ENCODE measurements at regions not wholly inside any gene's neighbourhood (a gene's known extent, or its start where the extent isn't known, plus 50 kb on each side); places are given as distances from the start of the nearest gene placed in this dataset.

- intact Hi-C loops (cut with micrococcal nuclease): no loop called here
- Histone ChIP-seq H3K36me3 (no peaks in the 10 kb centered on the region), H3K9me3 (replicated peaks) (no peaks in the 10 kb centered on the region), H3K27ac (replicated peaks) (no peak overlapping the region), H3K4me3 (no peak overlapping the region), H3K4me1 (no peaks in the 10 kb centered on the region), H3K27me3 (ENCODE audit: low read depth) (no peaks in the 10 kb centered on the region)
- no peak for DNase-seq
- TF ChIP-seq CTCF (IDR thresholded peaks at IDR 0.05; ENCODE audit: borderline replicate concordance): no peak
These were observed 60.3 kb upstream of the ZNF648 start for GRCh38 chr1:182121787-182122186.

- DNase-seq: peak; percentile 31
- H3K4me3 ChIP-seq: no peak overlapping the region
- H3K27ac ChIP-seq (replicated peaks): peak overlapping the region; percentile 52
- intact Hi-C loops (cut with micrococcal nuclease): no loop called here
- no peaks in the 10 kb centered on the region for H3K9me3 ChIP-seq (replicated peaks)
- H3K27me3 ChIP-seq (ENCODE audit: low read depth): peaks cover 9% of the 10 kb centered on the region
- no peak for TF ChIP-seq CTCF (IDR thresholded peaks at IDR 0.05; ENCODE audit: borderline replicate concordance)
- no peaks in the 10 kb centered on the region for H3K4me1 ChIP-seq
- no peaks in the 10 kb centered on the region for H3K36me3 ChIP-seq
These were observed 59.1 kb upstream of the ZNF648 start for GRCh38 chr1:182120411-182121258.

- intact Hi-C loops (cut with micrococcal nuclease): no loop called here
- H3K27ac ChIP-seq (replicated peaks): no peak overlapping the region
- no peaks in the 10 kb centered on the region for H3K36me3 ChIP-seq
- H3K9me3 ChIP-seq (replicated peaks): no peaks in the 10 kb centered on the region
- H3K4me3 ChIP-seq: no peak overlapping the region
- H3K27me3 ChIP-seq (ENCODE audit: low read depth): peaks cover 9% of the 10 kb centered on the region
- no peak for DNase-seq
- no peak for TF ChIP-seq CTCF (IDR thresholded peaks at IDR 0.05; ENCODE audit: borderline replicate concordance)
- H3K4me1 ChIP-seq: no peaks in the 10 kb centered on the region
These were observed 58.1 kb upstream of the ZNF648 start for GRCh38 chr1:182119631-182120030.

- Histone ChIP-seq H3K27ac (replicated peaks) (no peak overlapping the region), H3K4me3 (no peak overlapping the region), H3K4me1 (no peaks in the 10 kb centered on the region), H3K9me3 (replicated peaks) (no peaks in the 10 kb centered on the region), H3K27me3 (ENCODE audit: low read depth) (peaks cover 13% of the 10 kb centered on the region), H3K36me3 (no peaks in the 10 kb centered on the region)
- intact Hi-C loops (cut with micrococcal nuclease): no loop called here
- TF ChIP-seq CTCF (IDR thresholded peaks at IDR 0.05; ENCODE audit: borderline replicate concordance): no peak
- no peak for DNase-seq
These were observed 57.3 kb upstream of the ZNF648 start for GRCh38 chr1:182118851-182119250.

- Histone ChIP-seq H3K36me3 (no peaks in the 10 kb centered on the region), H3K4me1 (no peaks in the 10 kb centered on the region), H3K9me3 (replicated peaks) (no peaks in the 10 kb centered on the region), H3K4me3 (no peak overlapping the region), H3K27ac (replicated peaks) (no peak overlapping the region), H3K27me3 (ENCODE audit: low read depth) (peaks cover 20% of the 10 kb centered on the region)
- intact Hi-C loops (cut with micrococcal nuclease): no loop called here
- DNase-seq: no peak
- no peak for TF ChIP-seq CTCF (IDR thresholded peaks at IDR 0.05; ENCODE audit: borderline replicate concordance)
These were observed 53.1 kb upstream of the ZNF648 start for GRCh38 chr1:182114627-182115023.

All from left ventricle myocardium inferior (tissue), 1 donor.